Neural cell (in vitro differentiated cells): ENCODE measurements at regions not wholly inside any gene's neighbourhood (a gene's known extent, or its start where the extent isn't known, plus 50 kb on each side); places are given as distances from the start of the nearest gene placed in this dataset.

Experiments
- H2AFZ ChIP-seq: fragments of 200-600, 300-800 bp; sonication (generic), shearing (Covaris generic); 2 replicates; pipeline ENCODE4 v1.6.0; 2014; ENCODE audit warnings: low read depth, mild to moderate bottlenecking, antibody characterized with exemption, low read length, moderate library complexity
- H3F3A ChIP-seq: fragments of 200-600 bp; shearing (Covaris generic); 2 replicates; pipeline ENCODE4 v1.6.1; 2016; ENCODE audit warnings: mild to moderate bottlenecking, moderate library complexity, mixed read lengths, antibody characterized with exemption, low read length; ENCODE audit not compliant: insufficient read depth, poor library complexity, severe bottlenecking
- H3K27ac ChIP-seq: fragments of 200-600, 300-800 bp; sonication (generic), shearing (Covaris generic); 2 replicates; pipeline ENCODE4 v1.5.1; 2014; ENCODE audit warnings: mild to moderate bottlenecking, low read length, moderate library complexity
- H3K27me3 ChIP-seq: fragments of 300-800, 200-600 bp; sonication (generic), shearing (Covaris generic); 2 replicates; pipeline ENCODE4 v1.6.0; 2014; ENCODE audit warnings: mild to moderate bottlenecking, low read depth, low read length, moderate library complexity; ENCODE audit not compliant: insufficient read depth
- H3K36me3 ChIP-seq: fragments of 300-800, 200-600 bp; sonication (generic), shearing (Covaris generic); 2 replicates; pipeline ENCODE4 v1.5.1; 2014; ENCODE audit warnings: mild to moderate bottlenecking, antibody characterized with exemption, low read length, moderate library complexity; ENCODE audit not compliant: insufficient read depth
- H3K4me2 ChIP-seq: fragments of 300-800, 200-600 bp; sonication (generic), shearing (Covaris generic); 2 replicates; pipeline ENCODE4 v1.6.0; 2014; ENCODE audit warnings: mild to moderate bottlenecking, low read length
- H3K4me3 ChIP-seq: fragments of 300-800, 200-600 bp; sonication (generic), shearing (Covaris generic); 2 replicates; pipeline ENCODE4 v1.5.1; 2014; ENCODE audit warnings: mild to moderate bottlenecking, low read length, moderate library complexity
- H3K79me2 ChIP-seq: fragments of 200-600 bp; shearing (Covaris generic); replicated peaks from 2 replicates; pipeline ENCODE4 v1.6.0; 2014; ENCODE audit warnings: mild to moderate bottlenecking, low read length, moderate library complexity; ENCODE audit not compliant: insufficient read depth
- H3K9ac ChIP-seq: fragments of 300-800, 200-600 bp; sonication (generic), shearing (Covaris generic); 2 replicates; pipeline ENCODE4 v1.6.1; 2016; ENCODE audit warnings: mild to moderate bottlenecking, low read length, mixed read lengths
- H3K9me2 ChIP-seq: fragments of 200-600 bp; shearing (Covaris generic); 2 replicates; pipeline ENCODE4 v1.6.1; 2016; ENCODE audit warnings: mild to moderate bottlenecking, low read length, mixed read lengths; ENCODE audit not compliant: insufficient read depth
- H3K9me3 ChIP-seq: fragments of 200-600, 300-800 bp; sonication (generic), shearing (Covaris generic); 2 replicates; pipeline ENCODE4 v1.6.1; 2016; ENCODE audit warnings: mild to moderate bottlenecking, mixed run types, low read length, moderate library complexity, mixed read lengths
- H4K20me1 ChIP-seq: fragments of 200-600 bp; shearing (Covaris generic); 2 replicates; pipeline ENCODE4 v1.6.1; 2016; ENCODE audit warnings: mild to moderate bottlenecking, mixed run types; ENCODE audit not compliant: insufficient read depth
- CTCF ChIP-seq: fragments of 450-650 bp; IDR thresholded peaks from 2 replicates; pipeline ENCODE4 v1.5.1; 2014; ENCODE audit warnings: antibody characterized with exemption, mild to moderate bottlenecking, moderate library complexity; ENCODE audit not compliant: poor library complexity, severe bottlenecking
- EP300 ChIP-seq: fragments of 450-650 bp; conservative IDR thresholded peaks from 2 replicates; pipeline ENCODE4 v1.6.1; 2014; ENCODE audit warnings: antibody characterized with exemption, mild to moderate bottlenecking, moderate library complexity; ENCODE audit not compliant: poor library complexity, severe bottlenecking
- EZH2 ChIP-seq: fragments of 200-600, 300-800 bp; shearing (Covaris generic), sonication (generic); IDR thresholded peaks from 2 replicates; pipeline ENCODE4 v1.6.1; 2014; ENCODE audit warnings: antibody characterized with exemption, low read length, borderline replicate concordance, mild to moderate bottlenecking; ENCODE audit not compliant: insufficient read depth, poor library complexity, severe bottlenecking
- MXI1 ChIP-seq: fragments of 450-650 bp; conservative IDR thresholded peaks from 2 replicates; pipeline ENCODE4 v1.6.1; 2014; ENCODE audit warnings: antibody characterized with exemption, mild to moderate bottlenecking; ENCODE audit not compliant: poor library complexity, severe bottlenecking
- POLR2AphosphoS5 ChIP-seq: IDR thresholded peaks from 2 replicates; pipeline ENCODE4 v1.6.1; 2012
- RAD21 ChIP-seq: fragments of 450-650 bp; conservative IDR thresholded peaks from 2 replicates; pipeline ENCODE4 v1.6.1; 2014; ENCODE audit warnings: antibody characterized with exemption, mild to moderate bottlenecking, moderate library complexity
- REST ChIP-seq: IDR thresholded peaks from 2 replicates; pipeline ENCODE4 v1.6.1; 2012; ENCODE audit warnings: borderline replicate concordance
- SMC3 ChIP-seq: fragments of 450-650 bp; conservative IDR thresholded peaks from 2 replicates; pipeline ENCODE4 v1.6.1; 2014; ENCODE audit warnings: antibody characterized with exemption, mild to moderate bottlenecking, moderate library complexity; ENCODE audit not compliant: poor library complexity
- TAF1 ChIP-seq: IDR thresholded peaks from 2 replicates; pipeline ENCODE4 v1.6.1; 2012; ENCODE audit warnings: low read depth

GRCh38 chr7:114795475-114795874, 126.4 kb upstream of the MDFIC start:
- no peaks in the 10 kb centered on the region for H3K79me2 ChIP-seq
- H3K9ac ChIP-seq, result no peak overlapping the region
- H3K9me3 ChIP-seq, result no peaks in the 10 kb centered on the region
- H3F3A ChIP-seq, result no peaks in the 10 kb centered on the region
- no peak overlapping the region for H3K27ac ChIP-seq
- H3K9me2 ChIP-seq, result no peaks in the 10 kb centered on the region
- no peaks in the 10 kb centered on the region for H3K36me3 ChIP-seq
- no peak overlapping the region for H3K4me3 ChIP-seq
- no peak for TF ChIP-seq SMC3
- TF ChIP-seq TAF1, result no peak
- TF ChIP-seq EP300, result no peak
- TF ChIP-seq CTCF, result no peak
- no peak for TF ChIP-seq RAD21
- no peak overlapping the region for H3K4me2 ChIP-seq
- no peaks in the 10 kb centered on the region for H4K20me1 ChIP-seq
- no peak overlapping the region for H2AFZ ChIP-seq
- no peaks in the 10 kb centered on the region for H3K27me3 ChIP-seq

GRCh38 chr7:114799628-114800028, 122.3 kb upstream of the MDFIC start:
- Histone ChIP-seq H3F3A (no peaks in the 10 kb centered on the region), H3K79me2 (no peaks in the 10 kb centered on the region), H4K20me1 (no peaks in the 10 kb centered on the region), H3K9me2 (no peaks in the 10 kb centered on the region), H3K36me3 (no peaks in the 10 kb centered on the region), H3K27ac (no peak overlapping the region), H3K9me3 (no peaks in the 10 kb centered on the region), H3K4me2 (no peak overlapping the region), H3K27me3 (no peaks in the 10 kb centered on the region), H2AFZ (no peak overlapping the region), H3K4me3 (no peak overlapping the region), H3K9ac (no peak overlapping the region)
- TF ChIP-seq EZH2 (no peak), MXI1 (no peak), CTCF (no peak), RAD21 (no peak), TAF1 (no peak), POLR2AphosphoS5 (no peak), SMC3 (no peak), REST (no peak), EP300 (no peak)
